Stimulated activated CD4-positive, alpha-beta T cell treated with anti-CD3 and anti-CD28 coated beads, Interleukin-15, amount 100 ng/mL, for 24 hours (primary cell): ENCODE measurements at regions not wholly inside any gene's neighbourhood (a gene's known extent, or its start where the extent isn't known, plus 50 kb on each side); places are given as distances from the start of the nearest gene placed in this dataset.
"Not testable (repeated sequence)": the region's sequence is repeated elsewhere in the genome, so short reads cannot be mapped to it uniquely, and the experiment has no call there.

Experiments
- DNase-seq: peaks from one replicate; pipeline ENCODE4 v3.0.0-alpha.2; 2020

DNA sequence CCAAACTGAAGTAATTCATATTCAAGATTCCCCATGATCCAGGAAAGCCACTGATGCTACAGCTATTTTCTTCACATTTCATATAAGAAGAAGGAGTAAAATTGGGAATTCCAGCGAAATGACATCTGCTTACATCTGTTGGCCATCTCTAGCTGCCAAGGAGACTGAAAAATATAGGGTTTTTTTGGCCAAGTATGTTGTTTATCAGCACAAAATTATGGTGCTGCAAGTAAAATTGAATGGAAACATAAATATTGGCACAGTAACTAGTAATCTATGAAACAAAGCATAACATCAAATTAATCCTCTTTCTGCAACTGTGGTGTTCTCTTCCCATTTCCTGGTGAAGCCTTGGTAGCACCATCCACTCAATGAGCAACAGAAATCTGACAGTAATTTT, 649.5 kb upstream of the ZNF804A start:
- DNase-seq = no peak

DNA sequence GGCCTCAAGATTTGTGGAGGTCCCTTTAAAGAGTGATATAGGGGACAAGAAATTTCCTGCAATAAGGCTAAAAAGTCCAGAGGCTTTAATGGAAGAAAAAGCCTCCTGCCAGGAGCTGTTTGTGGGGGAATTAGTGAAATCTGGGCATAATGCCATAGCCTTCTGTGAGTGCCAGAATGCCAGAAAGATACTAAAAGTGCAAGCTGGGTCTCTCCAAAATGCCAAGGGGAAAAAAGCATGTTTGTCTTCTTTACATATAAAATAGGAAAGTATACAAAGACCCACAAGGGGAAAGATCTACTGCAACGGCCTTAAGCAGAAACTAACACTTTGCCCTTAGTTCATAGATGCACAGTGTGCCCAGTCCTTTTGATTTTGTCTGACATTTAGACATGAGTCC, 647.7 kb upstream of the ZNF804A start:
- DNase-seq = no peak

DNA sequence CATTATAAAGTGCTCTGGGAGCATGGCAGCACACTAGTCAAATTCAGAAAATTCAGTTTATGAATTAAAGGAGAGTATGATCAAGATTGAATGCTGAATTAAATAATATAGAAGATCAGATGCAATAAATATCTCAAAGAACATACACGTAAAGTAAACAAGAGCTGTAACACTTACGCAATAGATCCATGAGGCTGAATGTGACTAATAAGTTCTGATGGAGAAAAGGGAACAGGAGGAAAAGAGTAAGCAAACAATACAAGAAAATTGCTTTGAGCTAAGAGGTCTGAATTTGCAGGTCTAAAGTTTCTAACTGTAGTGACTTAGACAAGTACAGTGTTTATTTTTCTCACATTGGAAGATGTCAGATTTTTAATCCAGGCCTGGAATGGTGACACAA, 646.7 kb upstream of the ZNF804A start:
- no peak for DNase-seq

- no peak for DNase-seq
These were observed 645.6 kb upstream of the ZNF804A start for GRCh38 chr2:183952741-183953140.

DNA sequence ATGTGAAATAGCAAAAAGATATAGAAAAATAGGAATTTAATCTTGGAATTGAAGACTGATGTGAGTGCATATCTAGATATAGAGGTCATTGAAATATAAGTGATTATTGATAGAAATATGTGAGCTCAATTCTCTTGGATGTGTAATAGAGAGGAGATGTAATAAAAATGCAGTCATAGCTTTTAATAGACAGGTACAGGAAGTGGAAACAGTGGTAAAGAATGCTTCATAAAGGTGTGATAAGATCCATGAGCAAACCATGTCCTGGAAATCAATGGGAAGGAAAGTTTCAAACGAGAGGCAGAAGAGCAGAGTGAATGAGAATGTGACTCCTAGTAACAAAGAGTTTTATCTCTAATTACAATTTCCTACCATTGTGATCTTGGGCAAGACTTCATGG, 634.7 kb upstream of the ZNF804A start:
- DNase-seq = no peak

GRCh38 chr2:183964565-183964964, 633.8 kb upstream of the ZNF804A start:
- no peak for DNase-seq

DNA sequence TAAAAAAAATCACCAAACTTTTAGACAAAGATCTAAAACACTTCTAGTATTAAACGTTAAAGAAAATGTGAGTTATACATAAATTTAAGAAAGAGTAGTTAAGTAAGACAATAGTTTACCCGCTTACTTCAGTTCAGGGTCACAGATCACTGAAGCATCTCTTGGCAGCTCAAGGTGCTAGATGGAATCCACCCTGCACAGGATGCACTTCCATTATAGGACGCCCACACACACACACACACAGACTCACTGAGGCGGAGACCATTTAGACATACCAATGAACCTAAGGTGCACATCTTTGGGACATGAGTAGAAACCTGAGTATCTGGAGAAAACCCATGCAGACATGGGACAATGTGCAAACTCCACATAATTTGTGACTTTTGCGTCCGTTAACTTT, 630.6 kb upstream of the ZNF804A start:
- DNase-seq = no peak

DNA sequence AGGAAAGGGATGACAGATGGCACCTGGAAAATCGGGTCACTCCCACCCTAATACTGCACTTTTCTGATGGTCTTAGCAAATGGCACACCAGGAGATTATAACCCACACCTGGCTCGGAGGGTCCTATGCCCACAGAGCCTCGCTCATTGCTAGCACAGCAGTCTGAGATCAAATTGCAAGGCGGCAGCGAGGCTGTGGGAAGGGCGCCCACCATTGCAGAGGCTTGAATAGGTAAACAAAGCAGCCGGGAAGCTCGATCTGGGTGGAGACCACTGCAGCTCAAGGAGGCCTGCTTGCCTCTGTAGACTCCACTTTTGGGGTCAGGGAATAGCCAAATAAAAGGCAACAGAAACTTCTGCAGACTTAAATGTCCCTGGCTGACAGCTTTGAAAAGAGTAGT, 622.7 kb upstream of the ZNF804A start:
- DNase-seq = not testable (repeated sequence)

DNA sequence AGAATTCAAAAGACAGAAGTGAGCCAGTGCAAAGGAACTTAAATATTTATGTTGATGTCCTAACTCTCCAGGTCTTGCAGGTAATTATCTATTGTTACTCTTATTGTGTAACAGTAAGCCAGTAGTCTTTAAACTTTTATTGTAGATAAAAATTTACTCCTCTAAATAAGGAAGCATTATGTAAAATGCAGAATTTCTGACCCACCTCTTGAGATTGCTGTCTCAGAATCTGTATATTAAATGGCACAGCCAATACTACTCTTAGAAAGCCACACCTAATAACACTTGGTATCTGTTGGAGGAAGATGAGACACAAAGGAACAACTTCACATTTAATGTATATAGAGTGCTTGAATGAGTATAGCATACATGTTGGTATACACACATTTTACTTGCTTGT, 613.5 kb upstream of the ZNF804A start:
- DNase-seq = no peak

DNA sequence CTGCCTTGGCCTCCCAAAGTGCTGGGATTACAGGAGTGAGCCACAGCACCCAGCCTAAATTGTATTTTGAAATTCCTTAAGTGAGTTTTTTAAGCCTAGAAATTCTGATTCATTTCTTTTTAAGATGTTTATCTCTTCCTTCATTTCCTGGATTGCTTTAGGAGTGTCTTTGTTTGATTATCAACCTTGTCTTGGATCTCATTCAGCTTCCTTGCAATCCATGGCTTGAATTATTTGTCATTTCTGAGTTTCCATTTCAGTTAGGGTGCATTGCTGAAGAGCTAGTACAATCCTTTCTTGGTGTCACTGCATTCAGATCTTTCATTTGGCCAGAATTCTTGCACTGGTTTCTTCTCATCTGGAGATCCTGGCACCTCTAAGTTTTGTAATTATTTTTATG, 606.4 kb upstream of the ZNF804A start:
- no peak for DNase-seq

DNA sequence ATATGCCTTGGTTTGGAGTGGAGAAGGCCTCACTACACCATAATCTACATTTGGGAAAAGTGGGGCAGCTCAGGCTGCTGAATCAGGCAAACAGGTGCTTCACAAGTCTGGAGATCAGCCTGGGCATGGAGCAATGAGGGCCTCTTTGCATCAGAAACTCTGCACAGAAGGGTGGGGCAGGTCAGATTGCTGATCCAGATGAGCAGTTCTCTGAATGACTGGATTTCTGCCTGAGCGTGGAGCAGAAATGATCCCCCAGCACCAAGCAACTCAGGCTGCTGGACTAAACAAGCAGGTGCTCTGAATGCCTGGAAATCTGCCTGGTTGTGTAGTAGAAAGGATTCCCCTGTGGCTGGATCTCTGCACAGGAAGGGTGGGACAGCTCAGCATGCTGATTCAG, 605.3 kb upstream of the ZNF804A start:
- DNase-seq = no peak

DNA sequence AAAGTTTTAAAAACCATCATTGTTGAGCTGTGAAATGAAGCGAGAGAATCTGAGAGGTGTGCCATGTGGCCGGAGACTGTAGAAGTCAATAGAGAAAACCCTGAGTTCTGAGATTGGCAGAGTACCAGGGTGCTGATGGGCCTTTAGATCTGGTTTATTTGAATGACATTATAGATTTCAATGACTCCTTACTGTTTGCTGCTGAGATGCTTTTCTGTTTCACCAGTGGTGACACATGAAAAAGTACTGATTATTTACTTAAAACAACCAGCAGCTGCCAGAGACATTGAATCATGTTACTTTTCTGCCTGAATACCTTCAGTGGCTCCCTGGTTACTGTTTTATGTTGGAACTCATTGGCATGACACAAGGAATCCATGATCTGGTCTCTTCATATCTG, 602.7 kb upstream of the ZNF804A start:
- DNase-seq = no peak

DNA sequence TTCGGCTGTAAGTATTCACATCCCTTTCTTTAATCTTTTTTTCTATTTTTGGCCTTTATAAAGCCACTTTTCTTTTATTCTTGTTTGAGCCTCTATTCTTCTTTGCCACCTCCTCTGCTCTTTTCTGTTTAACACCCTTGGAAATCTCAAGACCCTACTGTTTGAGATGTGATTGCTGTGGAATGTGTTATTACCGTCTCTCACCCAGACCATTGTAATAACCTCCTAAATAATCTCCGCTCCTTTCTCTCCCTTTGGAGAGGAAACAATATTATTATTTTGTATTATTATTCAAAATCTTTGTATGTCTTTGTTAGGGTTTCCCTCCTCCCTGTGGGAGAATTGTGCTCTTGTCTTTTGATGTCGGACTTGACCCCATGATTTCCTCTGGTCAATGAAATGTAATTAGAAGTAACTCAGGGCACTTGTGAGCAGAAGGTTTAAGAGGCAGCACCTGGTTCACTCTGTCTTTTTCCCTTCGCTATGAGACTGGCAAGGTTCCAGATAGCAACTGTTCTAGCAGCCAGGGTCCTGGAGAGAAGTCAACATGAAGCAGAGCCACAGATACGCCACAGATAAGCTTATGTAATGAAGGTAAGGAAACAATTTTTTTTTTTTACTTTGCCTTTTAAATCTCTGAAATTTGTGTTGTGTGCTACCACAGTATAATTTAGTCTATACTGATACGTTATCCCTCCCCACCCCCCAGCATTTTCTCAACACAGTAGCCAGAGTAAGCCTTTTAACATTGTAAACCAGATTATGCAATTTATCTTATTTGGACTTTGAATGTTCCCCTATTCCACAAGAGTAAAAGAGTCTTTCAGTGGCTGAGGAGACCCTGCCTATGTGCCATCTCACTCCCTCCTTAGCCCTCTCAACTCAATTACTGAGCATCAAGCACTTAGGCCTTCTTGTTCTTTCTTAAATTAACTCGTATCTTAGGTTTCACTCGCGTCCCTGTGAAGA, 601.2 kb upstream of the ZNF804A start:
- DNase-seq = no peak

DNA sequence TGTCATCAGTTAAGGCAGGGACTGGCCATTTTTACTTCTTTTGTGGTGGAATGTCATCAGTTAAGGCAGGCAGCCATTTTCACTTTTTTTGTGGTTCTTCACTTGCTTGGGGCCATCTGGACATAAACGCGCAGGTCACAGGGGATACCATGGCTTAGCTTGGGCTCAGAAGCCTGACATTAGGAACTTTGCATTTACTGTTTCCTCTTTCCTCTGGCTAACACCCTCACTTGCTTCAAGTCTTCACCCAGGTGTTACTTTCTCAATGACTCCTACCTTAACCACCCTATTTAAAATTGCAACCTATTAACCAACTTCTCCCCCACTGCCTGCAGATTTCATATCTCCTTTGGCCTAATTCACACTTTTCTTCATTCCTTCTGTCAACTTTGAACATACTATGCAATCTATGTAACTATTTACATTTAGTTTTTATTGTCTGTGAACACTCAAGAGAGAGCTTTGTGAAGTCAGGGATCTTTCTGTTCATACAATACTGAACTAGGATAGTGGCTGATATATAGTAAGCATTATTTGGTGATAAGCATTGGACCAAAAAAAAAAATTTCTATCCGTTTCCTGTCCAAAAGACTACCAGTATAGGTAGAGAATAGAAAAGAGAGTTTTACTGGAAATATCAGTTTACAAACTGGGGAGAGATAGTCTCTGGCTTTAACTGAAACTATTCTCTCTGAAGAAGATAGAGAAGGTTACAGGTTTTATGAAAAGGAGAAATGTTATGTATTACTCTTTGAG, 600.1 kb upstream of the ZNF804A start:
- DNase-seq = no peak

GRCh38 chr2:183998797-183999190, 599.5 kb upstream of the ZNF804A start:
- DNase-seq = no peak

- DNase-seq = no peak
These were observed 593.9 kb upstream of the ZNF804A start for GRCh38 chr2:184004289-184004947.

- DNase-seq = no peak
These were observed 593.2 kb upstream of the ZNF804A start for GRCh38 chr2:184004948-184005672.

- no peak for DNase-seq
These were observed 591.3 kb upstream of the ZNF804A start for GRCh38 chr2:184006998-184007397.

DNA sequence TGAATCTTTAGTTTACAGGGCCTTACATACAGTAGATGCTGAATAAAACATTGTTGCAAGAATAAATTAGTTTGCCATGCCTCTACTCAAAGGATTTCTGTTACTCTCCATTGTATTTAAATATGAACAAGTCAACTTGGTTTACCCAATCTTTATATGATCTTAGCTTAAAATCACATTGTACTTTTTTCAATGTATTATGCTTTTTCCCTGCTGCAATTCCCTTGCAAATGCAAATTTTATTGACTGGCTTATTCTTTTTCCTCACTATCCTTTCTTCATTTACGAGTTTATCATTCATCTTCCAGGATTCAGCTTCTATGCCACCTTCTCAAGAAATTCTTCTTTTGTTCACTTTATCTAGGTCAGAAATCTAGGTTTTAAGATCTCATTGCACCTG, 571.4 kb upstream of the ZNF804A start:
- no peak for DNase-seq

GRCh38 chr2:184030245-184030644, 568.1 kb upstream of the ZNF804A start:
- no peak for DNase-seq

GRCh38 chr2:184030989-184031388, 567.3 kb upstream of the ZNF804A start:
- no peak for DNase-seq

DNA sequence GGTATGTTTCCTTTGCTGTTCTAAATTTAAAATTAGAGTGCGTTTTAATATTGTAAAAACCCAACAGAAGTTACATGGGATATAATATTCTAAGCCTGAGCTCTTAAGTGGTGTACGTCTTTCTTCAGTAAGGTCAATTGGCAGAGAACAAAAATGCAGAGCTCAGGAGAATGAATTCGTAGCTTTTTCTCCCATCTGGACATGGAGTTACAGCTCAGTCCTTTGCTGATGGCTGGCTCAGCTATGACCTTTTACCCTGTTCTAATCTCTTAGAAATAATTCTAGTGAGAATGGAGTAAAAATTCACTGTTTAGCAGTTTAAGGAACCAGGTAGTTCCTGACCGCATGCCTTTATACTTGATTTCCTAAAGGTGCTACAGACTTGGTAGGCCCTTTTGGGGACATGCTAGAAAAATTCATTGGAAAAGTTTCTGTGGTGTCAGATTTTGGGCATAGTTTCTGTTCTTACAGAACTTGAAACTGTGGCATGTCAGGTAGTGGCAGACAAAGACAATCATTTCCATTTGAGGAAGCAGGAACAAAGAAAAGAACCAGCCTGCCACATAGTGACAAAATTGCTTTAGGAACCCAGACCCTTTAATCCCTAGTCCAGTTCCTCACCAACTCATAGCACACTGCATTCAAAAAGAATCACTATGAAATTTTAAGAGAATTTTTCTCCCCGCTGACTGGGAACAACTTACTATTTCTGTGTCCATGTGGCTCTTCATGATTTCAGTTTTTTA, 566.8 kb upstream of the ZNF804A start:
- no peak for DNase-seq
